ENCODE measurements at regions not wholly inside any gene's neighbourhood (a gene's known extent, or its start where the extent isn't known, plus 50 kb on each side); places are given as distances from the start of the nearest gene placed in this dataset.

GRCh38 chr4:22895482-22895881 is 202.7 kb downstream of the GBA3 start:
- Mint-ChIP-seq H3K27ac (no peak overlapping the region), H3K4me1 (peaks cover 4 to 6% of the 10 kb centered on the region in 2 experiments; a peak in 3 of 4 replicates), H3K9me3 (peaks cover 20 to 21% of the 10 kb centered on the region in 2 experiments), H3K36me3 (ENCODE audit: insufficient read depth in 1 of 3, low read depth in 3 of 3) (peaks cover 4 to 21% (median 16%) of the 10 kb centered on the region in 3 experiments), H3K27me3 (ENCODE audit: low read depth) (no peaks in the 10 kb centered on the region; the same call in 1 of the 2 replicates), H3K4me3 (no peak overlapping the region)
- Histone ChIP-seq H4K91ac (ENCODE audit: insufficient read length, low read depth, low read length) (no peak overlapping the region), H2BK120ac (ENCODE audit: low read depth, low read length, poor library complexity, severe bottlenecking) (no peak overlapping the region), H2AK5ac (ENCODE audit: insufficient read length, low read length) (no peak overlapping the region), H4K20me1 (ENCODE audit: control insufficient read depth, insufficient read depth, insufficient read length) (no peaks in the 10 kb centered on the region), H2BK15ac (ENCODE audit: low read depth, low read length) (no peak overlapping the region), H3K27ac (ENCODE audit: insufficient read length, low read depth, low read length) (no peak overlapping the region), H3K4me1 (ENCODE audit: insufficient read depth, low read length) (no peaks in the 10 kb centered on the region), H3T11ph (ENCODE audit: low read length) (no peak overlapping the region), H4K8ac (replicated peaks; ENCODE audit: insufficient read length, low read depth, low read length) (no peak overlapping the region), H2AFZ (ENCODE audit: low read length) (no peak overlapping the region), H2BK20ac (ENCODE audit: low read depth, low read length, poor library complexity, severe bottlenecking) (no peak overlapping the region), H3K23me2 (ENCODE audit: insufficient read length, low read depth, low read length, poor library complexity, severe bottlenecking) (no peaks in the 10 kb centered on the region), H3K18ac (ENCODE audit: insufficient read length, low read depth, low read length) (no peak overlapping the region), H3K9me3 (ENCODE audit: control insufficient read depth, low read depth, low read length) (no peaks in the 10 kb centered on the region), H4K5ac (ENCODE audit: insufficient read length, low read depth, low read length) (no peak overlapping the region), H3K9ac (ENCODE audit: extremely low read depth, insufficient read length, low read length) (no peak overlapping the region), H3K79me1 (ENCODE audit: insufficient read depth, low read depth, low read length, poor library complexity, severe bottlenecking) (no peaks in the 10 kb centered on the region), H3K56ac (ENCODE audit: insufficient read length, low read depth, low read length) (no peak overlapping the region), H3K4me2 (ENCODE audit: insufficient read depth, insufficient read length, low read length) (no peak overlapping the region), H3K14ac (ENCODE audit: insufficient read depth, low read length) (no peak overlapping the region), H2BK12ac (ENCODE audit: insufficient read length, low read depth, low read length) (no peak overlapping the region), H3K4ac (ENCODE audit: low read depth, low read length) (no peak overlapping the region), H2BK5ac (ENCODE audit: insufficient read length, low read length) (no peak overlapping the region), H3K23ac (ENCODE audit: insufficient read length, low read depth, low read length) (no peak overlapping the region), H3K27me3 (ENCODE audit: insufficient read depth, low read length) (no peaks in the 10 kb centered on the region), H3K79me2 (ENCODE audit: insufficient read depth, low read length) (no peaks in the 10 kb centered on the region)
- WGBS (ENCODE audit: extremely low coverage, insufficient read length, low lambda C conversion rate) = no CpG with 5 or more reads among the region's 1 CpG
- DNase-seq = no peak
- no peak for TF ChIP-seq CTCF (conservative IDR thresholded peaks at IDR 0.05)
